Ascending aorta (tissue), 2 donors: ENCODE measurements at regions not wholly inside any gene's neighbourhood (a gene's known extent, or its start where the extent isn't known, plus 50 kb on each side); places are given as distances from the start of the nearest gene placed in this dataset.
"Not testable (repeated sequence)": the region's sequence is repeated elsewhere in the genome, so short reads cannot be mapped to it uniquely, and the experiment has no call there.

Experiments
- DNase-seq, 2 donors: peaks; one replicate each; pipeline ENCODE4 v3.0.0-alpha.2; 2019; ENCODE audit warnings: low spot score in 2 of 2
- H3K27ac ChIP-seq, 2 donors: fragments of 200-600 bp; sonication (generic); one replicate each; pipeline ENCODE4 v1.5.1; 2016 to 2017; ENCODE audit warnings: mild to moderate bottlenecking in 1 of 2
- H3K27me3 ChIP-seq: fragments of 200-600 bp; sonication (generic); one replicate; pipeline ENCODE4 v1.5.1; 2017
- H3K36me3 ChIP-seq, 2 donors: fragments of 200-600 bp; sonication (generic); one replicate each; pipeline ENCODE4 v1.5.1; 2016
- H3K4me1 ChIP-seq, 2 donors: fragments of 200-600 bp; sonication (generic); one replicate each; pipeline ENCODE4 v1.5.1; 2016 to 2017; ENCODE audit warnings: mild to moderate bottlenecking in 1 of 2
- H3K4me3 ChIP-seq, 2 donors: fragments of 200-600 bp; sonication (generic); one replicate each; pipeline ENCODE4 v1.5.1; 2016 to 2017; ENCODE audit warnings: mild to moderate bottlenecking in 1 of 2
- H3K9me3 ChIP-seq, 2 donors: fragments of 200-600 bp; sonication (generic); one replicate each; pipeline ENCODE4 v1.5.1; 2016
- CTCF ChIP-seq, 3 experiments: fragments of 200-600 bp in 2 of 3; fragments of 450-650 bp in 1 of 3; sonication (generic) in 2 of 3; IDR thresholded peaks; one replicate each; pipeline ENCODE4 v1.5.1; 2016 to 2019; ENCODE audit warnings: antibody characterized with exemption in 3 of 3, mild to moderate bottlenecking in 1 of 3, moderate library complexity in 1 of 3
- intact Hi-C: fragments of 100-400 bp; cut with DNase I; formaldehyde crosslinking; loops from one replicate; pipeline ENCODE4 v1.15.1; 2023

- H3K9me3 ChIP-seq, result peaks cover 0 to 4% of the 10 kb centered on the region in 2 donors
- no peaks in the 10 kb centered on the region for H3K4me1 ChIP-seq
- DNase-seq, result no peak
- TF ChIP-seq CTCF (IDR thresholded peaks at IDR 0.05), result no peak
- no peaks in the 10 kb centered on the region for H3K36me3 ChIP-seq
- H3K4me3 ChIP-seq, result no peak overlapping the region
- intact Hi-C loops, result no loop called here
- no peak overlapping the region for H3K27ac ChIP-seq
- no peaks in the 10 kb centered on the region for H3K27me3 ChIP-seq
Measured at GRCh38 chr2:152278526-152278925, 56.4 kb upstream of the FMNL2 start.

GRCh38 chr2:152279367-152279766 lies 55.6 kb upstream of the FMNL2 start:
- H3K4me1 ChIP-seq, DNase-seq, H3K4me3 ChIP-seq, H3K27ac ChIP-seq, H3K36me3 ChIP-seq, H3K9me3 ChIP-seq, intact Hi-C loops, H3K27me3 ChIP-seq: not testable (repeated sequence)

- Histone ChIP-seq H3K9me3 (no peaks in the 10 kb centered on the region), H3K27me3 (no peaks in the 10 kb centered on the region), H3K4me3 (no peak overlapping the region), H3K27ac (no peak overlapping the region), H3K36me3 (no peaks in the 10 kb centered on the region), H3K4me1 (no peaks in the 10 kb centered on the region)
- DNase-seq, result no peak
- no peak for TF ChIP-seq CTCF (IDR thresholded peaks at IDR 0.05)
- intact Hi-C loops, result no loop called here
Measured at GRCh38 chr2:152280780-152281179, 54.2 kb upstream of the FMNL2 start.

- Histone ChIP-seq H3K27me3 (no peaks in the 10 kb centered on the region), H3K4me1 (no peaks in the 10 kb centered on the region), H3K9me3 (no peaks in the 10 kb centered on the region), H3K4me3 (no peak overlapping the region), H3K27ac (no peak overlapping the region), H3K36me3 (no peaks in the 10 kb centered on the region)
- no peak for TF ChIP-seq CTCF (IDR thresholded peaks at IDR 0.05)
- no peak for DNase-seq
- intact Hi-C loops, result no loop called here
Measured at GRCh38 chr2:152283392-152283791, 51.6 kb upstream of the FMNL2 start.

GRCh38 chr2:152284398-152284797 lies 50.6 kb upstream of the FMNL2 start:
- H3K36me3 ChIP-seq, result no peaks in the 10 kb centered on the region
- intact Hi-C loops, result no loop called here
- no peak for TF ChIP-seq CTCF (IDR thresholded peaks at IDR 0.05)
- no peaks in the 10 kb centered on the region for H3K27me3 ChIP-seq
- H3K4me3 ChIP-seq, result no peak overlapping the region
- H3K27ac ChIP-seq, result no peak overlapping the region
- no peaks in the 10 kb centered on the region for H3K9me3 ChIP-seq
- no peak for DNase-seq
- H3K4me1 ChIP-seq, result no peaks in the 10 kb centered on the region
